Activated naive CD8-positive, alpha-beta T cell treated with anti-CD3 and anti-CD28 coated beads, Interleukin-2, amount 10 ng/mL, durations not matched to agents 7 days and 5 days (primary cell): ENCODE measurements at regions not wholly inside any gene's neighbourhood (a gene's known extent, or its start where the extent isn't known, plus 50 kb on each side); places are given as distances from the start of the nearest gene placed in this dataset.
"Not testable (repeated sequence)": the region's sequence is repeated elsewhere in the genome, so short reads cannot be mapped to it uniquely, and the experiment has no call there.

Experiments
- ATAC-seq: fragments of 150-1000 bp; cut with Tn5 transposase; one replicate; pipeline ENCODE4 v1.10.0; 2021; ENCODE audit warnings: low read depth, moderate library complexity
- POLR2A ChIA-PET: fragments of 350-600 bp; sonication (Branson Sonifier 250); formaldehyde crosslinking; loops from one replicate; lab custom pipeline; 2021; ENCODE audit warnings: antibody characterized with exemption; lab: Charles Lee
- DNase-seq: peaks from one replicate; pipeline ENCODE4 v3.0.0; 2021
- H3K27ac Mint-ChIP-seq: one replicate; pipeline ENCODE4 v1.8.0; 2022; ENCODE audit warnings: mild to moderate bottlenecking, mixed read lengths
- H3K27me3 Mint-ChIP-seq: one replicate; pipeline ENCODE4 v1.8.0; 2022; ENCODE audit warnings: mild to moderate bottlenecking, moderate library complexity, mixed read lengths
- H3K36me3 Mint-ChIP-seq: one replicate; pipeline ENCODE4 v1.8.0; 2021; ENCODE audit warnings: mild to moderate bottlenecking, mixed read lengths
- H3K4me1 Mint-ChIP-seq: one replicate; pipeline ENCODE4 v1.8.0; 2021; ENCODE audit warnings: mixed read lengths
- H3K4me3 Mint-ChIP-seq: one replicate; pipeline ENCODE4 v1.8.0; 2022; ENCODE audit warnings: mild to moderate bottlenecking, moderate library complexity, mixed read lengths
- H3K9me3 Mint-ChIP-seq: one replicate; pipeline ENCODE4 v1.8.0; 2021; ENCODE audit warnings: mixed read lengths

DNA sequence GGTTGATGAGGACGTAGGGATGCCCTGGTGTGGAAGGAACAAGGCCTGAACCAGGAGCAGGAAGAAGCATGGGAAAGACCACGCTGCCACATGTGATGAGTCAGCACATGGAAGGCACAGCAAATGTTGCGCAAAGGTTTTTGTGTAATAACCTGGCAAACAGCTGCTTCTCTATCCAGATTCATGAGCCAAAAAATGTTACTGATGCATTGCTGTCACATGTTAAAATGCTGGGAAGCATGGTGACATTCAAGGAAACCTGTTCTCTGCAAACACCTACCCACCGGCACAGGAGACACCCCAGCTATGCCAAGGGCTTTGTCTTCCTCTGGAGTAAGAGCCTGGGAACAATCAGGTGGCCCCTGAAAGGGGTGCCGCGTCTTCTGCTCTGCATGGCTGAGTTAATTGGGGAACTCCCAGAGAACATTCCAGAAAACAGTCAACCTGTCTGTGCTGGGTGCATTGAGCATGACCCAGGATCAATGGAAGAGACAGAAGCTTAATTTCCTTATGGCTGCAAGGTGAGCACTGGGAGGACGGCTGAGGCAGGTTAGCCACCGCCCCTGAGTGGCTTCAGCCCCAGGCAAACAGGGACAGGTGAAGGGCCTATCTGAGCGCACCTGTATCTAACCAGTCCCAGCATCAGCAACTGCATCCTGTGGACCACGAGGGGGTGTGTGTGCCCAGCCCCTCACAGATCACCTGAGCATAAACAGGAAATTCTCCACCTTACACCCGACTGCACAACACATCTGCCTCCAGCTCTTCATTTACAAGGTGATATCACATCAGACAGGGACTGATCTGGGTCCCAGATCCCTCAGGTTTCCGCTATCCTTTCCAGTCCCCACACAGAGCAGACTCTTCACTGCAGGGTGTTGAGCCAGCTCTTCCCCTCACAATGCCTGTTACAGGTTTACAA, 108.4 kb downstream of the GGTLC2 start:
- peak; percentile 16 for ATAC-seq
- no peak for DNase-seq
- H3K4me1 Mint-ChIP-seq: peaks cover 8% of the 10 kb centered on the region
- no peaks in the 10 kb centered on the region for H3K36me3 Mint-ChIP-seq
- no peaks in the 10 kb centered on the region for H3K9me3 Mint-ChIP-seq
- no peak overlapping the region for H3K27ac Mint-ChIP-seq
- H3K4me3 Mint-ChIP-seq: no peak overlapping the region
- POLR2A ChIA-PET: interaction anchor here (1.1 kb wide), 1 partner anchor 131 kb away, joined by 3 read pairs; no protein-coding TSS in a partner anchor
- peaks cover 7% of the 10 kb centered on the region for H3K27me3 Mint-ChIP-seq

DNA sequence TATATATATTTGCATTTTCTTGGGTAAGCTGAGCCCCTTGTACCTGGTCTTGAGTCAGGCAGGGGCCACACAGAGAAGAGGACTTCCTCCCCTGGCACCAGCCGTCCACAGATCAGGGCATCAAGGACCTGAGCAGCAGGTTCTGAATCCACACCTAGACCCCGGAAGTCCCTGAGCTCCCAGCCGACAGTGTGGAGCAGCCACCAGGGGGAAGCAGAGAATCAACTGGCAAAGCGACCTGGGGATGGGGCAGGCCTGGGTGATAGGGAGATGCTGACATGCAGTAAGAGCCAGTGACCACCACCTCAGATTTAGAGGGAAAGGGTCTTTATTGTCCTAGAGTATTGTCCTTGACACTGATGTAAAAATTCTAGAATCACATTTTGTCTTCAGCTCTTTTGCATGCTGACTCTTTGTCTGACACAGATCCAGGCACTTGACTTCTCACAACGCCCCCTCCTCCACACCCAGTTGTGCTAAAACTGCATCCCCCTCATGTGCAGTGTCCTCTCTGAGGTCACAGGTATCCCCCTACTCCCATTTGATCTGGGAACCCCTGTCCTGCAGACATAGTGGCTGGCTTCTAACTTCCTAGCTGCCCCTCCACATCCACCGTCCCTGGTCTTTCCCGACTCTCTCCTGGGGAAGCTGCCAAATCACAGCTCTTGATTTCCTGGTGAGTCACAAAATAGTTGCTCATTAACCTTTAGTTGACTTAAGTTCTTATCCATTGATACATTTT, 109.3 kb downstream of the GGTLC2 start:
- POLR2A ChIA-PET: interaction anchor here (1.1 kb wide), 1 partner anchor 130 kb away, joined by 3 read pairs; no protein-coding TSS in a partner anchor
- Mint-ChIP-seq H3K4me1 (peaks cover 8% of the 10 kb centered on the region), H3K27ac (no peak overlapping the region), H3K4me3 (no peak overlapping the region), H3K27me3 (peaks cover 7% of the 10 kb centered on the region), H3K36me3 (no peaks in the 10 kb centered on the region), H3K9me3 (no peaks in the 10 kb centered on the region)
- DNase-seq (peak; percentile 73), ATAC-seq (peak; percentile 97)

DNA sequence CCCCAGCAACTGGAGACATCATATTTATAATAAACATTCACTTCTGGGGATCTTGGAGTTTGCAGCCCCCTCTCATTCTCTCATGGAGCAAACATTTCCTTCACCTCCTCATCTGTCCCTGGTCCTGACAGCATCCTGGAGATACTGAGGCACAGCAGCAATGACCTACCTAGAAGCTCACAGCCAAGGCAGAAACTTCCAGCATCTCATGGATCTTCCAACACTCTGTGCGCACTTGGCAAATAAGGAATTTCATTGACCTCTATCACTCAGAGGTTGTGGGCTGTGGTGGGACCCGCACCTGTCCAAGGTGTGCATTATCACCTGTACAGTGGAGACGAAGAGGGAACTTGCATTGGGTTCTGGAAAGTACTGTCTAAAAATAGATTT, 109.8 kb downstream of the GGTLC2 start:
- Mint-ChIP-seq H3K4me1 (peaks cover 9% of the 10 kb centered on the region), H3K27ac (no peak overlapping the region), H3K9me3 (no peaks in the 10 kb centered on the region), H3K4me3 (no peak overlapping the region), H3K27me3 (peaks cover 7% of the 10 kb centered on the region), H3K36me3 (no peaks in the 10 kb centered on the region)
- no peak for DNase-seq
- no peak for ATAC-seq
- POLR2A ChIA-PET: no interaction called here

DNA sequence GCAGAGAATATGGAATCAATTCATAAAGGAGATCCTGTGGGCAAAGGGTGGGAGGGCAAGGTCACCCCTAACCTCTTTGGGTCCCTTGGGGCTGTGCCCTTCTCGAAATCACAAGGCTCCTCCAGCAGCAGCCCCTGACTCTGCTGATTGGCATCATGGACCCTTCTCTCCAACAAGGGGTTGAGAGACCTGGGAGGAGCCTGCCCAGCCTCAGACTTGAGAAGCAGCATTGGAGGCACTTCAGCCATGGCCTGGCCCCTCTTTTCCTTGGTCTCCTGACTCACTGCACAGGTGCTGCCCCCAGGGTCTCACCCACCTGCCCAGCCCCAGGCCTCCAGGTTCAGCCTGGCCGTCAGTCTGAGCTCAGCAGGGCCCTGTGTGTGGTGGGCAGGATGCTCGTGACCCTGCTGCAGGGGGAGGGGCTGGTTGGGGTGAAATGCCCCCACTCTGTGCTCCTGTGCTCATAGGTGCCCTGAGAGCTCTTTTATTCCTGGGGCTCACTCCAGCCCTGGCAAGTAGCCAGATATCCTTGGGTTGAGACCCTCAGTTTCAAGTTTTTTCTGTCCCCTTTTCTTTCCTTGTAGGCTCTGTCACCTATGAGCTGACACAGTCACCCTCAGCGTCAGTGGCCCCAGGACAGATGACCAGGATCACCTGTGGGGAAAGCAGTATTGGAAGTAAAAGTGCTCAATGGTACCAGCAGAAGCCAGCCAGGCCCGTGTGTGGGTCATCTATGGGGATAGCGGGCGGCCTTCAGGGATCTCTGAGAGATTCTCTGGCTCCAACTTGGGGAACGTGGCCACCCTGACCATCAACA, 110.8 kb downstream of the GGTLC2 start:
- Mint-ChIP-seq H3K27ac (no peak overlapping the region), H3K27me3 (peaks cover 8% of the 10 kb centered on the region), H3K36me3 (no peaks in the 10 kb centered on the region), H3K9me3 (no peaks in the 10 kb centered on the region), H3K4me1 (peaks cover 13% of the 10 kb centered on the region), H3K4me3 (no peak overlapping the region)
- POLR2A ChIA-PET: no interaction called here
- DNase-seq (no peak), ATAC-seq (no peak)

DNA sequence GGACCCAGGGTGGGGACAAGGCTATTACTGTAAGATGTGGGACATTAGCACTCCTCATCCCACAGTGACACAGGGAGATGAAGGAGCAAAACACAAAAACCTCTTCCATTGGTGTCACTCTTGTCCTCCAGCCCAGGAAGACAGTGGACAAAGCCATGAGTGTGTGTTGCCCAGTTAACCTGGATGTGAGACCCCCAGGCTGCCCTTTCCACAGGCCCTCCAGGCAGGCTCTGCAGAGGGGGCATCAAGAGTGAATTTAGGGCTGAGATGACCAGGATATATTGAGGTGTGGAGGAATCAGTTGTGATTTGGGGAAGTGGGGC, 111.3 kb downstream of the GGTLC2 start:
- POLR2A ChIA-PET: no interaction called here
- H3K4me3 Mint-ChIP-seq: no peak overlapping the region
- no peaks in the 10 kb centered on the region for H3K36me3 Mint-ChIP-seq
- peaks cover 8% of the 10 kb centered on the region for H3K27me3 Mint-ChIP-seq
- no peak overlapping the region for H3K27ac Mint-ChIP-seq
- no peak for DNase-seq
- no peaks in the 10 kb centered on the region for H3K9me3 Mint-ChIP-seq
- peaks cover 13% of the 10 kb centered on the region for H3K4me1 Mint-ChIP-seq
- no peak for ATAC-seq

DNA sequence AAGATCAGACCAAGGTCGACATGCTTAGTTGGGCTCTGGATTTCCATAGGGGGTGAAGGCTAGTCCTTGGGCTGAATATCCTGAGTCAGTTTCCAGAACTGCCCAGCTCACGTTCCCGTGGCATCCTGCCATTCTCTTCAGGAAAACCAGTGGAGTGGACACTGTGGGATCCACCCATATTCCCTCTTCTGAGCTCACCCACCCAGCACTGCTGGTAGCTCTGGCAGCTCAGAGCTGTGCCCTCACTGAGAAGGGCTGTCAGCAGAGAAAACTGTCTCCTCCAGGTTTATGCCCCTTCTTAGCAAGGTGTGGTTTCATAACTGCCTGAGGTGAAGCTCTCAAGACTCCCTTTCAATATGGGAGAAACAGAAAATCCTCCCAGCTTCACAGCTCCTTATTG, 111.7 kb downstream of the GGTLC2 start:
- POLR2A ChIA-PET: interaction anchor here (0.5 kb wide), 1 partner anchor 923 kb away, joined by 3 read pairs; no protein-coding TSS in a partner anchor
- no peak for ATAC-seq
- H3K4me3 Mint-ChIP-seq: no peak overlapping the region
- H3K36me3 Mint-ChIP-seq: no peaks in the 10 kb centered on the region
- H3K4me1 Mint-ChIP-seq: peaks cover 13% of the 10 kb centered on the region
- H3K27ac Mint-ChIP-seq: no peak overlapping the region
- DNase-seq: no peak
- H3K27me3 Mint-ChIP-seq: peaks cover 8% of the 10 kb centered on the region
- no peaks in the 10 kb centered on the region for H3K9me3 Mint-ChIP-seq

DNA sequence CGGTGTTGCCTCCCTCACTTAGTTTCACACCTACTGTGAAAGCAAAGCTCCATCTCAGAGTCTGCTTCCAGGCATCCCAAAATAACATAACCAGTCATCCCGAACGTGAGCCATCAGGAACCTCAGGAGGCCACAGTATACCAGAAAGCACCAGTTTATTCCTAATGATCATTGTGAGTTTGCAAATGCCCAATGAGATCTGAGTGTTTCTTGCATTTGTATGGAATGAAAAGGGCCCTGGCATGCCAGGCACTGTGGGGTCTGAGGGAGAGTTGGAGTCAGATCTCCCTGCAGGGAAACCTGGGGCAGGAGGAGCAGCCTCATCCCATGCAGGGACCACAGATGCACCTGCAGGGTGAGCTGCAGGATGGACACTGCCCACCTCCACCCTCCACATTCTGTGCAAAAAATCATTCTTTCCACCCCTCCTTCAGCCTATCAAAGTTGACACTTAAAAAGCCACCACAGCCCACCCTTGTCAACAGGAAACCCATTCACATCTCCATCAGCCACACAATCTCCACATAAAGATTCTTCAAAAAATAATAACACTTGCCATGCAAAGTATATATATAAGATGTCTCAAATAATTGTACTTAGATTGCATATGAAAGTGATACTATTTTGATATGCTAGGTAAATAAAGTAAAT, 112.3 kb downstream of the GGTLC2 start:
- DNase-seq, H3K27me3 Mint-ChIP-seq, H3K36me3 Mint-ChIP-seq, H3K9me3 Mint-ChIP-seq, H3K4me3 Mint-ChIP-seq, H3K27ac Mint-ChIP-seq, ATAC-seq: not testable (repeated sequence)
- H3K4me1 Mint-ChIP-seq: peaks cover 13% of the 10 kb centered on the region
- POLR2A ChIA-PET: interaction anchor here (0.5 kb wide), 1 partner anchor 922 kb away, joined by 3 read pairs; no protein-coding TSS in a partner anchor

DNA sequence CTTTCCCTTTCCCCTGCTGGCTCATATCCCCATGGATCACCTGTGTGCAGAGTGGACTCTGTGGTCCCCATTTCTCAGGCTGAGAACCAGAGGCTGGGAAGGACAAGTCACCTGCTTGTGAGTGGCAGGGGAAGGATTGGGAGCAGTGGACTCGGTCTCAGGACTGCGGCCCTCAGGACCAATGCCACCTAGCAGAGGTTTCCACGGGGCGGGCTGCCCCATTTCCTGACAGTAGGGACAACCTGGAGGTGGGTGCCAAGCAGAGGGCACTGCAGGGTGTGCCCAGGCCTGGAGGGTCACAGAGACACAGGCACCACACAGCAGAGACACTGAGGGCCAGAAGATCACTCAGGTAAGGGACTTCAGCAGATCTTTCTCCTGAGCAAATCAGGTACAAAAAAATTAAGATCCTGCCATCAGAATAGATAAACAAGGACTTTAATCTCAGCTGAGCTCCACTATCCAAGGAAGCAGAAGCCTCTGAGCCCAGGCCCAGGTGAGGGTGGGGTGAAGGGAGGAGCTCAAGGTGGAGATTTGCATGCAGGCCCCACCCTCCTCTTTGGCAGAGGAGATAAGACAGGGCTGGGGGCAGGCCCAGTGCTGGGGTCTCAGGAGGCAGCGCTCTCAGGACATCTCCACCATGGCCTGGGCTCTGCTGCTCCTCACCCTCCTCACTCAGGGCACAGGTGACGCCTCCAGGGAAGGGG, 113.8 kb downstream of the GGTLC2 start:
- POLR2A ChIA-PET: interaction anchor here (0.6 kb wide), 1 partner anchor 8 kb away, joined by 3 read pairs; no protein-coding TSS in a partner anchor
- H3K27me3 Mint-ChIP-seq, DNase-seq, ATAC-seq, H3K27ac Mint-ChIP-seq, H3K36me3 Mint-ChIP-seq, H3K9me3 Mint-ChIP-seq, H3K4me3 Mint-ChIP-seq: not testable (repeated sequence)
- peaks cover 12% of the 10 kb centered on the region for H3K4me1 Mint-ChIP-seq

DNA sequence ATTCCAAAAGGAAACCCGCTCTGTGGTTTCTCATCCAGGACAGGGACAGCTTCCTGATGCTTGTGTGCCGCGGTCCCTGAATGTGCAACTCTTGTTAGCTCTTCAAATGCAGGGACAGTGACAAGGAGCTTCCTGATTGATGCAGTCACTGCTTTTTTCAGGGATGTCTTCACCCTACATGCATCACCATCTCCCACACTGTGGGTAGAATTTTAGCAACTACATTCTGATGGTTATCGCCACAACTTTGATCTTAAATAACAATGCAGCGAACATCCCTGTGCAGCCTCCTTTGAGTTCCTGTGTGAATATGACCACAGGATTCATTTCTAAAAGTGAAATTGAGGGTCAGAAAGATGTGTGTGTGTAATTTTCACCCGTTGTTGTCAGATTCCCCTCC, 115.0 kb downstream of the GGTLC2 start:
- H3K9me3 Mint-ChIP-seq: no peaks in the 10 kb centered on the region
- H3K36me3 Mint-ChIP-seq: no peaks in the 10 kb centered on the region
- no peak overlapping the region for H3K4me3 Mint-ChIP-seq
- DNase-seq: no peak
- no peak for ATAC-seq
- peaks cover 8% of the 10 kb centered on the region for H3K27me3 Mint-ChIP-seq
- POLR2A ChIA-PET: no interaction called here
- H3K4me1 Mint-ChIP-seq: peaks cover 11% of the 10 kb centered on the region
- no peak overlapping the region for H3K27ac Mint-ChIP-seq

DNA sequence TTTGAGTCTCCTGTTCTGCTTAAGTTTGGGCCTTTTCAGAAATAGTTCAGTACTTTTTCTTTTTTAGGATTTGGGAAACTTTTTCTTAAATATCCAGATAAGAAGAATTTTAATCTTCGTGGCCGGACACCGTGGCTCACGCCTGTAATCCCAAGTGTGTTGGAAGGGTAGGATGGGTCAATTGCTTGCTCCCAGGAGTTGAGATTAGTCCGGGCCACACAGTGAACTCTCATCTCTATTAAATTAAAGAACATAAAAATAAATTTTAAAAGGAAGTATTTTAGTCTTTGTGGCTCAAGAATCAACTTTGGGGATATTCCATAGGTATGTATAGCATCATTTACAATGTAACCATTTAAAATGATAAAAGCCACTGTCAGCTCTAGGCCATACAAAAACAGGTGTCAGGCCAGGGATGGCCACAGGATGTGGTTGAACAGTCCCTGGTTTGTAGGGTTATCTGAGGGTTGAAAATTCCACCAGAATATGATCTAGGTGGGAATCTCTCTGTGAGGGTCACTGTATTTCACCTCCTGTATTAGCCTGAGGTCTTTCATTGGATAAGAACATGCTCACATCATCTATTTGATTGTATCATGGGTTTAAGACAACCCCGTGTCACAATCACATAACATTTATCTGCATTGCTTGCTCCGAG, 115.6 kb downstream of the GGTLC2 start:
- Mint-ChIP-seq H3K36me3 (no peaks in the 10 kb centered on the region), H3K27me3 (peaks cover 8% of the 10 kb centered on the region), H3K4me3 (no peak overlapping the region), H3K9me3 (no peaks in the 10 kb centered on the region), H3K4me1 (peaks cover 11% of the 10 kb centered on the region), H3K27ac (no peak overlapping the region)
- ATAC-seq (no peak), DNase-seq (no peak)
- POLR2A ChIA-PET: no interaction called here

DNA sequence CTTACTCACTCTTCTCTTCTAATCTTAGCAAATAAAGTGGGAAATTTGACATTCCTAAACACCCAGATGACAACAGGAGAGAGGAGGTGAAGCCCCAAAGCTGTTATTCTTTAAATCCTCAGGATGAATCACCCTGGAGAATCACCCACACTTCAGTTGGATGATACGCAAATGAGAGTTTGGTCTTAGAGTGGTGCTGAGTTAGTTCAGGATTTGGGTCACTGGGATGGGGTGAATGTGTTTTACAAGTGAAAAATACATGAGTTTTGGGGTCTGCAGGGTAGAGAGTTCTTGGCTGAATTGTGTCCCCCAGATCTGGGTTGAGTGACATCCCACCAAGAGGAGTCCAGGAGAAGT, 117.2 kb downstream of the GGTLC2 start:
- Mint-ChIP-seq H3K27me3 (peaks cover 10% of the 10 kb centered on the region), H3K36me3 (no peaks in the 10 kb centered on the region), H3K27ac (no peak overlapping the region), H3K4me1 (peaks cover 9% of the 10 kb centered on the region), H3K4me3 (no peak overlapping the region), H3K9me3 (no peaks in the 10 kb centered on the region)
- ATAC-seq (no peak), DNase-seq (no peak)
- POLR2A ChIA-PET: no interaction called here
